ENCODE measurements at regions not wholly inside any gene's neighbourhood (a gene's known extent, or its start where the extent isn't known, plus 50 kb on each side); places are given as distances from the start of the nearest gene placed in this dataset.

DNA sequence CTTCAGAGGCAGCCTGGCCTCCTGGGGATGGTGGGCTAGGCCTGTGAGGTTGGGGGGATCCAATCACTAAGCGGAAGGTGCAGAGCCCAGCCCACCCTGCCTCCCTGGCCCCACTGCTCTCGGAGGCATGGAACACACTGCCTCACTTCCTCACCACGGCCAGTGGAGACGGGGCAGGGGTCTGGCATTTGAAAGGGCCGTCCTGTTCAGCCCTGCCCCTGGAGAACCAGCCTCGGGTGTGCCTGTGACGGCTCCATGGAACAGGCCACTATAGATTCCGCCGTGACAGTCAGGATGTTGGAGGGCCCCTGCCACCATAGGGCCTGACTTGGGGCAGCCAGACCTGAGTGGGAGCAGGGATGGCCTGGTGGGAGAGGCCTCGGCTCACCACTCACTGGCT, 110.2 kb downstream of the DACT2 start:
- TF ChIP-seq POLR2G (IDR thresholded peaks at IDR 0.05; ENCODE audit: low read depth, low read length) (no peak), GATA2 (CRISPR knock-in tag; IDR thresholded peaks at IDR 0.05) (no peak)
